Colon (tissue), 2 donors: ENCODE measurements at regions not wholly inside any gene's neighbourhood (a gene's known extent, or its start where the extent isn't known, plus 50 kb on each side); places are given as distances from the start of the nearest gene placed in this dataset.

Experiments used
- FAIRE-seq: peaks from 2 replicates; lab custom pipeline; 2012; peaks lifted over from hg19 to GRCh38; lab: Jason Lieb, UNC
- donor health status: control.
- donor health status: control.

GRCh38 chr6:148217051-148217450 is 125.6 kb upstream of the SASH1 start:
- no peak for FAIRE-seq

DNA sequence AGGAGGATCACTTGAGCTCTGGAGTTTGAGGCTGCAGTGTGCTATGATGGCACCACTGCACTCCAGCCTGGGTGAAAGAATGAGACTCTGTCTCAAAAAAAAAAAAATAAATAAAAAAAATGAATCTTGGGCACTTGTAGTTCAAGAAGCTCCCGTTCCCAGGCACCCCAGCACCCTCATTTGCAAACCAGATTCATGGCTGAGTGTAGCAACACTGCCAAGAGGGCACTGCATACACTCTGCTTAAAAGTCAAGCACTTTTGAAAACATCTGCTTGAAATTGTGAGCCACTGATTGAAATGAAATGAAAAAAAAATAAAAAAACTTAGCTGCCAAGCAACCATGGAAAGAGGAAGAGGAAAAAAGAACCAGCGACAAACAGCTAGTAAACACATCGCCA is 124.7 kb upstream of the SASH1 start:
- FAIRE-seq: no peak

DNA sequence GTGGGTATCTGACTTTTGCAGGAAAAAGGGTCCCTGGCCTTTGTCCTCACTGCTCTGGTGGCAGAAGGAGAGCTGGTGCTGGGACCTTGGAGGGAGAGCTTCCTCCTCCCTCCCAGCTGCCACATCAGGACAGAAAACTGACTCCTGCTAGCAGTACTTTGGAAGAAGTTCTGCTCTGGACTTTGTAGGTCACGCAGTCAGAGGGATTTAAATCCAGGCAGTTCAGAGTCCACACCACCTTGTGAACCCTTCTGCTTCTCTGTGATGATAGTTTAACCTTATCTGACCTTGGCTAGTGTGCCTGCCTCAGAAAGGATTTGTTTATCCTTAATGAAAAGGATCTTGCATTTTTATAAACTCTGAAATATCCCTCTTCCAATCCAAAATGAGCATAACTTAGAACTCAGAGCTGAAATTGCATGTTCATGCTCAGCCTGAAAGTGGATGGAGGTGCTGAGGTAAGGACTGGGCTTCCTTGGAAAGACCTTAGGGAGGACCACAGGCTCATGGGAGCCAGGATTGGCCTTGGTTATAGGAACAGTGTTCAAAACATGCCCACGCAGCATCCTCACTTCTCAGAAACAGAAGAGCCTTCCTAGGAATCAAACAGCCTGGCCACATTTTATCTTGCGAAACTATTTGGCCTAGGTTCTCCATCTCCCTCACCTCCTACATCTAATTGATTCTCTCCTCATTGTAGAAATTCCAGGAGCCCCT is 123.9 kb upstream of the SASH1 start:
- no peak for FAIRE-seq

- FAIRE-seq: no peak
These were observed 121.2 kb upstream of the SASH1 start for GRCh38 chr6:148221196-148221979.

DNA sequence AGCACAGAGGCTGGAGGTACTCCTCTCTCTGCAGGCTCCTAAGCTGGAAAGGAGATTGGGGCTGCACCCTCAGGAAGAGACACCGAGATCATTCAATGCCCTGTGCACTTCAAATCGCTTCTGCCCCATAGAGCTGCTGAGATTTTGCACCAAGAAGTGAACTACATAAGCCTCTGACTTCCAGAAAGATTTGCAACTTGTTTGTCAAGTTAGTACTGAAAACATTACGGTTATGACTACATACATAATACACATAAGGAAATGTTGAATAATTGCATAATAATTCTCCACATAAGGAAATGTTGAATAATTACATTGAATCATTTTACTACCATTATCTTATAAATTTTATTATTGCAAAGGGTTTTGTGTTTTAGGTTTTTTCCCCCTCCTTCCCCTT is 120.3 kb upstream of the SASH1 start:
- no peak for FAIRE-seq

DNA sequence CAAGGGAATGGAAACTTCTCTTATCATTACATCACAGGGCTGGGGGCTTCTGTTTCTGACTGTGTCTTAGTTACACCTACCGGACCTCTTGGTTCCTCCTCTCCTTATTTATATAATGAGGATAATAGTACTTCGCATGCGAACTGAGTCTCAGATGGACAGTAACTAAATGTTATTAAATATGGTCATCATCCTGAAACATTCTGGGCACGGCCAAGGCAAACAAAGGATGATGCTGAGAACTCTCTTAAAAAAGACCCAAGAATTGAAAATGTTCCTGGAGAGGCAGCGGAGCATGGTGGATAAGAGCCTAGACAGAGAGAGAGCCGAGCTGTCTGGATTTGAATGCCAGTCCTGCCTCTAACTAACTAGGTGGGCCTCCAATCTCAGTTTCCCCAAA is 119.8 kb upstream of the SASH1 start:
- no peak for FAIRE-seq

- FAIRE-seq: no peak
These were observed 119.2 kb upstream of the SASH1 start for GRCh38 chr6:148223424-148223842.

GRCh38 chr6:148225871-148226270 is 116.8 kb upstream of the SASH1 start:
- FAIRE-seq: no peak

DNA sequence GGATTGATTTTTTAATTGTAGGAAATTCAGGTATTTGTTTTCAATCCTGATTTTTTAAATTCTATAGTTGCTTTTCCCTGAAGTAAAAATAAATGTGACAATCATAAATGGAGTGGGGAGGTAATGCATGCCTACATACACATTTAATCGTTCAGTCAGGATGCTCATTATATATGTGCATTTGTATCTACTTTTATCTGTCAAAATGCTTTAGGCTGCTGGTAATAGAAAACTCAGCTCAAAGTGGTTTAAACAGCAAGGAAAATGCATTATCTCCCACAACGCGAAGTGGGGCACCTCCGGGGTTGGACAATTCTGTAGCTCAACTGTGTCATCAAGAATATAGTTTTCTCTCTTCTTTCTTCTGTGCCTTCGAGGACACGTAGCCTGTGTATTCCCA is 116.4 kb upstream of the SASH1 start:
- no peak for FAIRE-seq

GRCh38 chr6:148231572-148231971 is 111.1 kb upstream of the SASH1 start:
- FAIRE-seq: no peak

- FAIRE-seq: no peak
These were observed 107.2 kb upstream of the SASH1 start for GRCh38 chr6:148235446-148235845.

DNA sequence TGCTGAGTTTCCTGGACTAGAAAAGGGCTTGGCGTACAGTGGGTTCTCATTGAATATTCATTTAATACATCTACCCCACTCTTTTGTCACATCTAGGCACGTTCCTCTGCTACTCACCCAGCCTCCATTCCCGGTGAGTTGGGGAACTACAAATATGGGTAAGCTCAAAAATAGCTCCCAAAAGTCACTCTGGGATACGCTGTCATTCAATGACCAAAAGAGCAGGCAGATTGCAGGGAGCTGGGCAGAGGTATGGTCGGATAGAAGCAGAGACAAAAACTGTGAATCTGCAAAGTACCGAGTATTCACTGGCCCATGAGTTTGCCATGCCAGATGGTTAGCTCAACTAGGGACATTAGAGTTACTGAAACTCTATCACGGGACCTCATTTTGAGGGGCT is 103.9 kb upstream of the SASH1 start:
- FAIRE-seq: no peak

DNA sequence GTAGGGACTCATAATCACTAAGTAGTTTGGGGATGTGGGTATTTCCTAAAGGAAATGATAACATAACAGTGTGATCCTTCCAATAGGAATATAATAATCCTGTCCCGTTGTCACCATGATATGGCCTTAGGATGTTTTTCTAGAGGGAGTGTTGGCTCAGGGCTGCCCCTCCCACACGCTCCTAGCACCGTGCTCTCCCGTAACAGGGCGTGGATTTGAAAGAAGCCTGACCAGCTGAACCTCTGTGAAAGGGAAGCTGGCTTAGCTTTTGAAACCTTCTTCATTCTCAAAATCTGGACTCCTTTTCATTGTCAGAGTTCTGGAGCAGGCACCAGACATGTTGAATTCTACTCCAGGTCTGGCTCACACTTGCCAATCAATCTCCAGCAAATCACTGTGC is 103.4 kb upstream of the SASH1 start:
- no peak for FAIRE-seq

- no peak for FAIRE-seq
These were observed 102.7 kb upstream of the SASH1 start for GRCh38 chr6:148239801-148240460.

GRCh38 chr6:148240461-148240840 is 102.2 kb upstream of the SASH1 start:
- no peak for FAIRE-seq

GRCh38 chr6:148240861-148241477 is 101.7 kb upstream of the SASH1 start:
- FAIRE-seq: no peak

DNA sequence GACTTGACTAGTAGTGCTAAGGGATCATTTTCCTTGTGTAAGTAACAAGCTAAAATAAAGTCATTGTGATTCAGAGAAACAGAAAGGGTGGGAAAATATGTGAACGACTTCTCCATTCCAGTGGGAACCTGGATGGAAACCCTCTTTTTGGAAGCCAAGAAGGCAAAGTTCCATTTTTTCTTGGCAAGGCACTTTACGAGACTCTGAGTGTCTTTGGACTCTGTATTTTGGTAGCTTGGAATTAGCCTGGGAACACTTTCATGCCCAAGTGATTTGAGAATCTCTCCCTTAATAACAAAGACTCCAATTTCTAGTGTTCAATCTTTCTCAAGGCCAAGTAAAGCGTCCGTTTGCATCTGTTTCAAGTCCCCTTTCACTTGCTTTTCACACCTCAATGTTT is 100.5 kb upstream of the SASH1 start:
- FAIRE-seq: no peak

DNA sequence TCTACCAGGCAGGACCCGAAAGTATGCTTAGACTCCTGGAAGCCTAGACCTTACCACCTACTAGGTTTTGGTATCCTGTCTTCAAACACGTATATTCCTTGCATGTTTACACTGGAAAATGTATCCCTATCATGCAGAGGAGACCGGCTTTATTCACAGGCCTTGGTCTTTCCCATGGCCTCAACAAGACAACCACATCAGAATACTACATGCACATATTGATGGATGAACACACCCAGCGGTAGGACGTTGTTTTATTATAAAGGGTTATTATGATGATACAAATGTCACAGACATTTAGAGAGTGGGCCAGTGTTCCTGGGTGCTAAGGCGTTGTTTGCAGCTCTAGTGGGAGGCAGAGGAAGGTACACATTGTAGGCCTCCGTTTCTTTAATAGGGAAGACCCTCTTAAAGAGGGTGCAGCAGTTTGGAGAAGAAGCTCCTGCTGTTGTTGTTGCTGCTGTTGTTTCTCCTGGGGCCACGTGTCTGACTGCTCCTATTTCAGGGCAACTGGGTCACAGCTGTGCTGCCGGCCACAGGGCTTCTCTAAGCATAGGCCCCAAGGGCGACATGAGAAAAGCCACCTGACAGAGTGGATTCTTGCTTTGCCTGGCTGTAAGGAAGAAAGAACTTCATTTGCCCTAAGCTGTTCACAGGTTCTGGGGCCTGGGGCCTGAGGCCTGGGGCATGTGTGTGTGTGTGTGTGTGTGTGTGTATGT is 98.3 kb upstream of the SASH1 start:
- FAIRE-seq: no peak

DNA sequence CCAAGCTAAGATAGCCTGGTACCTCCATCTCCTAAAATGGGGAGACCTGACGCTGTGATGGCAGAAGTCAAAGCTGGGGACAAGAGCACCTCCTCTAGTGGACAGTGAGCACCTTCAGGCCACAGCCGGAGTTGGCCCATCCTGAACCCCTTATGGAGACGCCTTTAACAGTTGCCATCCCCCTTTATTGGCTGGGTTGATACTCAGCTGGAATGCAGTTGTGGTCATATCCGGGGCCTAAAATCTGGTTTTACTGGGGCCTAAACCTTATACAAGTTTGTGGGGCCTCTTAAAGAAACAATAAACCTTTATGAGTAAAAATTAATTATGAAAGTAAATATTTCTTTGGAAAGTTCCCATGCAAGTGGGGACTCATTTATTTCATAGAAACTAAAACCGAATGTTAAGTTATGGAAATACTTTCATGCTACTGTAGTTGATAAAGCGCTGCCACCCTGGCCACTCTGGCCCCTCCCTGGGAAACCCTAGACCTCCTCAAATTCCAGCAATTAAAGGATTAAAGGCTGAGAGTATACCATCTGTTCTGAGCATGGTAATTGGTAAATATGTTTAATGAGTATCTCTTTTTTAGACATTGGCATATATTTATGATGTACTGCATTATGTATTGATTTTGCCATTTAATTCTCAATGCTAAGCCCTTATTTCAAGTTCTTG is 95.1 kb upstream of the SASH1 start:
- FAIRE-seq: no peak

GRCh38 chr6:148249160-148249559 is 93.5 kb upstream of the SASH1 start:
- no peak for FAIRE-seq

- FAIRE-seq: no peak
These were observed 92.8 kb upstream of the SASH1 start for GRCh38 chr6:148249679-148250375.
